Naive thymus-derived CD4-positive, alpha-beta T cell (primary cell): ENCODE measurements at regions not wholly inside any gene's neighbourhood (a gene's known extent, or its start where the extent isn't known, plus 50 kb on each side); places are given as distances from the start of the nearest gene placed in this dataset.

Source experiments
- ATAC-seq: fragments of 150-1000 bp; cut with Tn5 transposase; 2 replicates; pipeline ENCODE4 v1.10.0; 2021; ENCODE audit warnings: mild to moderate bottlenecking, moderate library complexity
- CTCF ChIA-PET: fragments of 350-600 bp; sonication (Branson Sonifier 250); formaldehyde crosslinking; loops from one replicate; lab custom pipeline; 2021; ENCODE audit warnings: antibody characterized with exemption; lab: Charles Lee
- POLR2A ChIA-PET: fragments of 350-600 bp; sonication (Branson Sonifier 250); formaldehyde crosslinking; loops from one replicate; lab custom pipeline; 2021; ENCODE audit warnings: antibody characterized with exemption, inconsistent platforms; lab: Charles Lee
- DNase-seq, 9 donors: peaks; one replicate each; pipeline versions ENCODE4 v3.0.0 to v3.0.0-alpha.2; 2020 to 2022; ENCODE audit warnings: mixed read lengths in 1 of 9
- H3K27ac ChIP-seq: one replicate; pipeline ENCODE4 v1.7.0; 2013; ENCODE audit warnings: mild to moderate bottlenecking, low read depth, low read length, moderate library complexity
- H3K27me3 ChIP-seq, 2 donors: one replicate each; pipeline ENCODE4 v1.7.0; 2013; ENCODE audit warnings: low read length in 2 of 2, mild to moderate bottlenecking in 2 of 2, moderate library complexity in 2 of 2; ENCODE audit not compliant: control insufficient read depth in 2 of 2, insufficient read depth in 2 of 2
- H3K36me3 ChIP-seq, 3 experiments: 1 replicate in 2 of 3; 2 replicates in 1 of 3; pipeline ENCODE4 v1.7.0; 2013; ENCODE audit warnings: low read length in 3 of 3, mild to moderate bottlenecking in 3 of 3, moderate library complexity in 1 of 3; ENCODE audit not compliant: insufficient read depth in 3 of 3, control insufficient read depth in 2 of 3
- H3K4me1 ChIP-seq, 2 donors: one replicate each; pipeline ENCODE4 v1.7.0; 2013; ENCODE audit warnings: low read length in 2 of 2, mild to moderate bottlenecking in 2 of 2, moderate library complexity in 1 of 2; ENCODE audit not compliant: control insufficient read depth in 2 of 2, insufficient read depth in 2 of 2
- H3K4me3 ChIP-seq: 2 replicates; pipeline ENCODE4 v1.7.0; 2013; ENCODE audit warnings: mild to moderate bottlenecking, low read length
- H3K9me3 ChIP-seq, 3 experiments: 1 replicate in 2 of 3; 2 replicates in 1 of 3; pipeline ENCODE4 v1.7.0; 2013; ENCODE audit warnings: low read length in 3 of 3; ENCODE audit not compliant: control insufficient read depth in 2 of 3
- H3K27ac Mint-ChIP-seq, 9 donors: one replicate each; pipeline ENCODE4 v1.8.0; 2020 to 2022; ENCODE audit warnings: mixed read lengths in 9 of 9, mild to moderate bottlenecking in 8 of 9, moderate library complexity in 5 of 9, inconsistent platforms in 2 of 9
- H3K27me3 Mint-ChIP-seq, 5 donors: one replicate each; pipeline ENCODE4 v1.8.0; 2021 to 2022; ENCODE audit warnings: mixed read lengths in 5 of 5, mild to moderate bottlenecking in 1 of 5
- H3K36me3 Mint-ChIP-seq, 5 donors: one replicate each; pipeline ENCODE4 v1.8.0; 2020 to 2022; ENCODE audit warnings: mixed read lengths in 5 of 5, mild to moderate bottlenecking in 3 of 5, inconsistent platforms in 1 of 5
- H3K4me1 Mint-ChIP-seq, 7 donors: one replicate each; pipeline ENCODE4 v1.8.0; 2020 to 2022; ENCODE audit warnings: mixed read lengths in 7 of 7, mild to moderate bottlenecking in 3 of 7, inconsistent platforms in 1 of 7
- H3K4me3 Mint-ChIP-seq, 10 donors: one replicate each; pipeline ENCODE4 v1.8.0; 2020 to 2022; ENCODE audit warnings: mild to moderate bottlenecking in 10 of 10, mixed read lengths in 10 of 10, moderate library complexity in 6 of 10, inconsistent platforms in 2 of 10
- H3K9me3 Mint-ChIP-seq, 11 donors: one replicate each; pipeline ENCODE4 v1.8.0; 2020 to 2022; ENCODE audit warnings: mixed read lengths in 11 of 11, mild to moderate bottlenecking in 4 of 11, inconsistent platforms in 1 of 11, moderate library complexity in 1 of 11
- intact Hi-C, 2 donors: fragments of 100-400 bp; cut with micrococcal nuclease; formaldehyde crosslinking; loops; one replicate each; pipeline ENCODE4 v1.15.1; 2023

DNA sequence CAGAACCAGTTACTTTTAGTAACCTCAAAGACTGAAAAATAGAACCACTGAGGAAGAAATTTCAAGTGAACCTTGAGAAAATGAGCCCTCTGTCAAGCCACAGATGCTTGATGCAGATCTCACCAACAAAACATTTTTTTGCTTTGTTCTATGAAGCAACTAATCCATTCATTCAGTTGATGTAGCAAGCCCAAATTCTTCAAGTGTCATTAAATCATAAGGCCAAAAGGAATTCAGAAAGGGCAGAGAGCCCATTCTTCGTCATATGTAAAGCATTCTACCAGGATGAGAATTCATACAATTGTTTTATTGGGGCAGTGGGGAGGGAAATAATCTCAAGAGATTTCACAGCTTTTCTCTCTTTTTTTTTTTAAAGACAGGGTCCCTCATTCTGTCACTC, 218.0 kb upstream of the RGS6 start:
- no peaks in the 10 kb centered on the region for H3K27me3 ChIP-seq
- no peak for DNase-seq
- intact Hi-C loops, result loop anchor here in 1 of 2 donors (5.0 kb wide), 1 partner anchor 392 kb away; the partner anchor contains the start of gene SIPA1L1
- ATAC-seq, result no peak
- no peak overlapping the region for H3K4me3 ChIP-seq
- H3K36me3 Mint-ChIP-seq, result peaks cover 6 to 68% (median 36%) of the 10 kb centered on the region in 5 donors
- H3K4me3 Mint-ChIP-seq, result no peak overlapping the region
- H3K36me3 ChIP-seq, result peaks cover 0 to 9% (median 0%) of the 10 kb centered on the region in 3 experiments
- peaks cover 0 to 3% (median 0%) of the 10 kb centered on the region in 11 donors for H3K9me3 Mint-ChIP-seq
- CTCF ChIA-PET, result no interaction called here
- no peaks in the 10 kb centered on the region for H3K9me3 ChIP-seq
- no peak overlapping the region for H3K27ac Mint-ChIP-seq
- H3K4me1 Mint-ChIP-seq, result peaks cover 0 to 22% (median 8%) of the 10 kb centered on the region in 7 donors
- H3K27me3 Mint-ChIP-seq, result no peaks in the 10 kb centered on the region
- no peak overlapping the region for H3K27ac ChIP-seq
- POLR2A ChIA-PET, result no interaction called here
- no peaks in the 10 kb centered on the region for H3K4me1 ChIP-seq

DNA sequence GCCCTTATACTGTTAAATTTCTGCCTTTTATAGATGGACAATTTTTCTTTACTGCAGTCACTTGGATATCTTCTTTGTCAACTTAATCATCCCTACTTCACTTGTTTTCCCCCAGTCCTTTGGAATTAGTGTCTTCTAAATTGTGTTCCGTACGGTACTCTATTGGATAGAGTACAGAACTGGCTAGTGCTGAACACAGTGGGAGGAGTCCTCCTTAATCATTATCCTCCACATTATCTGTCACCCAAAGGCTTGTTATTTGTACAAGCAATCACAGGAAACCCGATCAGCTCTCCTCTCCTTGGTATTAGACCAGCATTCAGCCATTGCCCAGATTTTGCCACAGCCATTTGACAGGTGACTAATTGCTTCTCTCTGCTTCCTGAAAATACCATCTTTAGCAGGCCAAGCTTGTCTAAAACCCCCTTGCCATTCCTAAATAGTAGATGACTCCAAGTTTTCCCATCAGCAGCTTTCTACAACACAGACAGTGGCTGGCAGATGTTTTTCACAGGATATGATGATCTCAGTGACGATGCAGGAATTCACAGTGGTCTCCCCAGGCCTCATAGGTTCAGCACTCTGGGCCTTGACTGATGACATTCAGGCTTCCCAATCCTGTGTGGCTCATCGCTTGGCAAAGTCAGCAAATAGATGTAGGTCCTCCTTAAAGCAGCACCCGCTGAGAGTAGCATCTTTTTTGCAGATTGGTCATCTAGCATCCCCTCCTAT, 216.0 kb upstream of the RGS6 start:
- Histone ChIP-seq H3K27ac (no peak overlapping the region), H3K9me3 (no peaks in the 10 kb centered on the region), H3K27me3 (no peaks in the 10 kb centered on the region), H3K36me3 (no peaks in the 10 kb centered on the region), H3K4me3 (no peak overlapping the region), H3K4me1 (no peaks in the 10 kb centered on the region)
- ChIA-PET CTCF (no interaction called here), POLR2A (no interaction called here)
- Mint-ChIP-seq H3K27me3 (no peaks in the 10 kb centered on the region), H3K27ac (peak overlapping the region in 2 of 9 donors; percentile 13 to 32), H3K36me3 (peaks cover 7 to 65% (median 31%) of the 10 kb centered on the region in 5 donors), H3K4me1 (peaks cover 0 to 21% (median 3%) of the 10 kb centered on the region in 7 donors), H3K9me3 (peaks cover 0 to 3% (median 0%) of the 10 kb centered on the region in 11 donors), H3K4me3 (no peak overlapping the region)
- intact Hi-C loops, result no loop called here
- DNase-seq, result no peak
- ATAC-seq, result no peak

DNA sequence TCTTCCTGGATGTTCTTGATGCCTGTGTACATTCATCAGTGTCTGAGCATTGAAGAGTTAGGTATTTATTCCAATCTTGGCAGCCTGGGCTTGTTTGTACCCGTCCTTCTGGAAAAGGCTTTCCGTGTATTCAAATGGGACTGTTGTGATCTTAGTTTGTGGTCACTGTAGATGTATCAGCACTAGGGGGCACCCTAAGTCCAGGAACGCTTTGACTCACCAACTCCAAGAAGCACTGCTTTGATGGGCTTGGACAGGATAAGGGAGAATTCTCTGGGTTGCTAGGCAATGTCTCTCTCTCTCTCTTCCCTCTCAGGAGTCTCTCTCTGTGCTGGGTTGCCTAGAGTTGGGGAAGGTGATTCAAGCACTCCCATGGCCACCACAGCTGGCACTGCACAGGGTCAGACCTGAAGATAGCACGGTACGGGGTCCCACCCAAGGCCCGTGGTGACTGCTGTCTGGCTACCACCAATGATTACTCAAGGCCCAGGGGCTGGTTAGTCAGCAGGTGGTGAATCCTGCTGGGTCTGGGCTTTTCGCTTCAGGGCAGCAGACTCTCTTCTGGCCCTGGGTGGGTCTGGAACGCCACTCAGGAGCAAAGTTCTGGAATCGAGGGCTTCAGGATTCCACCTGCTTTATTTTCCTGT, 211.1 kb upstream of the RGS6 start:
- Mint-ChIP-seq H3K27ac (no peak overlapping the region), H3K4me1 (peaks cover 0 to 6% (median 0%) of the 10 kb centered on the region in 7 donors), H3K36me3 (peaks cover 10 to 73% (median 33%) of the 10 kb centered on the region in 5 donors), H3K9me3 (peaks cover 0 to 3% (median 0%) of the 10 kb centered on the region in 11 donors), H3K4me3 (no peak overlapping the region), H3K27me3 (no peaks in the 10 kb centered on the region)
- intact Hi-C loops, result loop anchor here in 1 of 2 donors (5.0 kb wide), 1 partner anchor 1186 kb away; no protein-coding TSS in a partner anchor
- CTCF ChIA-PET, result interaction anchor here (0.6 kb wide), 1 partner anchor 553 kb away, joined by 3 read pairs; no protein-coding TSS in a partner anchor
- H3K27me3 ChIP-seq, result no peaks in the 10 kb centered on the region
- POLR2A ChIA-PET, result no interaction called here
- ATAC-seq, result no peak
- H3K27ac ChIP-seq, result no peak overlapping the region
- peaks cover 0 to 17% (median 6%) of the 10 kb centered on the region in 3 experiments for H3K36me3 ChIP-seq
- no peaks in the 10 kb centered on the region for H3K9me3 ChIP-seq
- no peak for DNase-seq
- H3K4me1 ChIP-seq, result no peaks in the 10 kb centered on the region
- no peak overlapping the region for H3K4me3 ChIP-seq

DNA sequence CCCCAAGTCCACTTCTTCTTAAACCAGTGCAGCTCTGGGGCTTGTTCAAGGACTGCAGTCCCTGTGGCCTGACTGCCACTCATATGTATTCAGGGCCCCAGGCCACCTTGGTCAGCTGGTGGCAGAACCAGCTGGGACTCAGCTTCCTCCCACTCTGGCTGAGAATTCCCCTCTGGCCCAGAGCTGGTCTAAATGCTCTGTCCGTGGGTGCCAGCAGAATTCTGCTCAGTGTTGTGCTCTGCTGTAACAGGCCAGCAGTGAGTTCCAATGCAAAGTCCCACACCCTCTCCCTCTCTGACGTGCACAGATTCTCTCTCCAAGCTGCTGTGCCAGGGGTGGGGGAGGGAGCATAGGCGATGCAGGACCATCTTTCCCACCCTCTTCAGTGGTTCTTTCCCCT, 210.4 kb upstream of the RGS6 start:
- POLR2A ChIA-PET, result no interaction called here
- Mint-ChIP-seq H3K4me1 (peaks cover 0 to 6% (median 0%) of the 10 kb centered on the region in 7 donors), H3K27ac (no peak overlapping the region), H3K36me3 (peaks cover 10 to 69% (median 35%) of the 10 kb centered on the region in 5 donors), H3K27me3 (no peaks in the 10 kb centered on the region), H3K9me3 (peaks cover 0 to 3% (median 0%) of the 10 kb centered on the region in 11 donors), H3K4me3 (no peak overlapping the region)
- ATAC-seq (no peak), DNase-seq (no peak)
- Histone ChIP-seq H3K4me3 (no peak overlapping the region), H3K27me3 (no peaks in the 10 kb centered on the region), H3K4me1 (no peaks in the 10 kb centered on the region), H3K27ac (no peak overlapping the region), H3K9me3 (no peaks in the 10 kb centered on the region), H3K36me3 (peaks cover 0 to 23% (median 6%) of the 10 kb centered on the region in 3 experiments)
- intact Hi-C loops, result loop anchor here in 1 of 2 donors (5.0 kb wide), 1 partner anchor 1186 kb away; no protein-coding TSS in a partner anchor
- CTCF ChIA-PET, result no interaction called here

DNA sequence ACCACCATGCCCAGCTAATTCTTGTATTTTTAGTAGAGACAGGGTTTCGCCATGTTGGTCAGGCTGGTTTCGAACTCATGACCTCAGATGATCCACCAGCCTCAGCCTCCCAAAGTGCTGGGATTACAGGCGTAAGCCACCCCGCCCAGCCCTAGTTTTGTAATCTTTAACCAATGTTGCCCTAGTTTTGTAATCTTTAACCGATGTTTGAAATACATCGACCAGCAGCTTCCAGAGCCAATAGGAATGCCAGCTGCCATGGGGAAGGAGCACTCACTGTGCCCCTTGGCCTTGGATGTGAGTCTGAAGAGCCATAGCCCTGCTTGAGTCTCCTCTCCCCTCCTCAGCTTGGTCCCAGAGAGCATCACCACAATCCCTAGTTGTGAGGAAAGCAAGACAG, 209.3 kb upstream of the RGS6 start:
- peak overlapping the region in 1 of 9 donors; percentile 21 for H3K27ac Mint-ChIP-seq
- CTCF ChIA-PET, result no interaction called here

DNA sequence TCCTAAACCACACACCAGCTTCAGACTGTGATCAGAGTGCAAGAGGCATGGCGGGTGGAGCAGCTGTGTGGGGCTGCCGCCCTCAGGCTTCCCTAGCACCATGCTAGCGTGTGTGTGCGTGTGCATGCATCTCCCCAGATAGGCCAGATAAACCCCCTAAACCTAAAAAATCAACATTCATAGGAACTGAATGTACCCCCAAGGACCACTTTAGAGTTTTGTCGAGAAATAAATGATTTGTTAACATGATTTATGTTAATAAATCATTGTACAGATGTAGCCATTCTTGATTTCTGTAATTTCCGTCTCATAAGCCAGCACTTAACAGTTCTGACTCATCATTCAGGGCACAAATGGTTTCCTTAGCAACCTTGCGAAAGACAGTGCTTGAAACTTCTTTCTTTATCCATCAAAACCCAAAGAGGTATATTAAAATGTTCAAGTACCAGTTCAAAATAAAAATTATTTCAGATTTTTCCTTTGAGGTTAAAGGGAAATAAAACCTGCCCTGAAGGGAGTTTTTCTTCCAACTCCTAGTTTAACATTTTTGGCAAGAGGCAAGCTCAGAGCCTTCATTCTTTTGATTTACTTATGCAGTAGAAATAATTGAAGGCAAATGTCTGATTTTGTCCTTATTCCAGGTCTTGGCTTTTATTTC, 206.2 kb upstream of the RGS6 start:
- Histone ChIP-seq H3K36me3 (peaks cover 6 to 50% (median 7%) of the 10 kb centered on the region in 3 experiments), H3K9me3 (no peaks in the 10 kb centered on the region), H3K4me3 (no peak overlapping the region), H3K27me3 (no peaks in the 10 kb centered on the region), H3K27ac (no peak overlapping the region), H3K4me1 (no peaks in the 10 kb centered on the region)
- Mint-ChIP-seq H3K4me3 (no peak overlapping the region), H3K27me3 (no peaks in the 10 kb centered on the region), H3K36me3 (peaks cover 5 to 57% (median 31%) of the 10 kb centered on the region in 5 donors), H3K27ac (no peak overlapping the region), H3K4me1 (peaks cover 0 to 7% (median 0%) of the 10 kb centered on the region in 7 donors), H3K9me3 (no peaks in the 10 kb centered on the region)
- CTCF ChIA-PET, result no interaction called here
- POLR2A ChIA-PET, result no interaction called here
- ATAC-seq, result no peak
- DNase-seq, result no peak
- intact Hi-C loops, result no loop called here

More for the DNA sequence above, 209.3 kb upstream of the RGS6 start:
- H3K4me3 ChIP-seq, result no peak overlapping the region
- intact Hi-C loops, result loop anchor here in 1 of 2 donors (5.0 kb wide), 1 partner anchor 1184 kb away; no protein-coding TSS in a partner anchor
- Mint-ChIP-seq H3K9me3 (peaks cover 0 to 3% (median 0%) of the 10 kb centered on the region in 11 donors), H3K4me3 (no peak overlapping the region), H3K36me3 (peaks cover 10 to 62% (median 36%) of the 10 kb centered on the region in 5 donors), H3K4me1 (peaks cover 0 to 6% (median 0%) of the 10 kb centered on the region in 7 donors), H3K27me3 (no peaks in the 10 kb centered on the region)
- no peaks in the 10 kb centered on the region for H3K27me3 ChIP-seq
- no peaks in the 10 kb centered on the region for H3K4me1 ChIP-seq
- POLR2A ChIA-PET, result no interaction called here
- DNase-seq (no peak), ATAC-seq (no peak)
- H3K9me3 ChIP-seq, result no peaks in the 10 kb centered on the region
- no peak overlapping the region for H3K27ac ChIP-seq
- peaks cover 0 to 33% (median 6%) of the 10 kb centered on the region in 3 experiments for H3K36me3 ChIP-seq
